H9 (cell line): ENCODE measurements at regions not wholly inside any gene's neighbourhood (a gene's known extent, or its start where the extent isn't known, plus 50 kb on each side); places are given as distances from the start of the nearest gene placed in this dataset.

Experiments used
- DNase-seq: peaks from one replicate; pipeline ENCODE4 v3.0.0-alpha.2; 2017
- H2AFZ ChIP-seq: one replicate; pipeline ENCODE4 v1.6.1; 2013; ENCODE audit warnings: mild to moderate bottlenecking, low read length, control low read depth, moderate library complexity
- H2AK5ac ChIP-seq: 2 replicates; pipeline ENCODE4 v1.6.1; 2013; ENCODE audit warnings: low read length, control low read depth, mixed read lengths; ENCODE audit not compliant: insufficient read length
- H2BK120ac ChIP-seq: one replicate; pipeline ENCODE4 v1.6.1; 2013; ENCODE audit warnings: low read depth, mild to moderate bottlenecking, low read length, control low read depth, inconsistent platforms; ENCODE audit not compliant: poor library complexity, severe bottlenecking
- H2BK12ac ChIP-seq: 2 replicates; pipeline ENCODE4 v1.6.1; 2013; ENCODE audit warnings: low read length, control low read depth, mixed read lengths, low read depth; ENCODE audit not compliant: insufficient read length
- H2BK15ac ChIP-seq: 2 replicates; pipeline ENCODE4 v1.6.1; 2013; ENCODE audit warnings: low read depth, low read length, control low read depth
- H2BK20ac ChIP-seq: one replicate; pipeline ENCODE4 v1.6.1; 2013; ENCODE audit warnings: low read depth, mild to moderate bottlenecking, low read length, control low read depth, inconsistent platforms; ENCODE audit not compliant: poor library complexity, severe bottlenecking
- H2BK5ac ChIP-seq: 2 replicates; pipeline ENCODE4 v1.6.1; 2013; ENCODE audit warnings: low read length, control low read depth, mixed read lengths; ENCODE audit not compliant: insufficient read length
- H3K14ac ChIP-seq: 2 replicates; pipeline ENCODE4 v1.6.1; 2013; ENCODE audit warnings: low read length, control low read depth; ENCODE audit not compliant: insufficient read depth
- H3K18ac ChIP-seq: 2 replicates; pipeline ENCODE4 v1.6.1; 2013; ENCODE audit warnings: low read depth, mild to moderate bottlenecking, mixed read lengths, low read length, control low read depth; ENCODE audit not compliant: insufficient read length
- H3K23ac ChIP-seq: 2 replicates; pipeline ENCODE4 v1.6.1; 2013; ENCODE audit warnings: low read length, control low read depth, mixed read lengths, low read depth; ENCODE audit not compliant: insufficient read length
- H3K23me2 ChIP-seq: 2 replicates; pipeline ENCODE4 v1.6.1; 2013; ENCODE audit warnings: low read depth, mild to moderate bottlenecking, mixed read lengths, low read length, control low read depth; ENCODE audit not compliant: insufficient read length, poor library complexity, severe bottlenecking
- H3K27ac ChIP-seq: 2 replicates; pipeline ENCODE4 v1.5.1; 2013; ENCODE audit warnings: low read length, control low read depth, mixed read lengths, low read depth; ENCODE audit not compliant: insufficient read length
- H3K27me3 ChIP-seq: 2 replicates; pipeline ENCODE4 v1.6.1; 2013; ENCODE audit warnings: low read length, control low read depth, inconsistent platforms; ENCODE audit not compliant: insufficient read depth
- H3K4ac ChIP-seq: 2 replicates; pipeline ENCODE4 v1.6.1; 2013; ENCODE audit warnings: low read depth, mild to moderate bottlenecking, control low read depth, inconsistent platforms, low read length, moderate library complexity
- H3K4me1 ChIP-seq: 2 replicates; pipeline ENCODE4 v1.6.1; 2013; ENCODE audit warnings: low read length, control low read depth, inconsistent platforms; ENCODE audit not compliant: insufficient read depth
- H3K4me2 ChIP-seq: 2 replicates; pipeline ENCODE4 v1.6.1; 2013; ENCODE audit warnings: low read length, control low read depth, mixed read lengths; ENCODE audit not compliant: insufficient read length, insufficient read depth
- H3K56ac ChIP-seq: 2 replicates; pipeline ENCODE4 v1.6.1; 2013; ENCODE audit warnings: low read depth, mild to moderate bottlenecking, mixed read lengths, low read length, control low read depth; ENCODE audit not compliant: insufficient read length
- H3K79me1 ChIP-seq: 2 replicates; pipeline ENCODE4 v1.6.1; 2013; ENCODE audit warnings: low read depth, mild to moderate bottlenecking, moderate library complexity, low read length, control low read depth, inconsistent platforms; ENCODE audit not compliant: insufficient read depth, poor library complexity, severe bottlenecking
- H3K79me2 ChIP-seq: 2 replicates; pipeline ENCODE4 v1.6.1; 2013; ENCODE audit warnings: low read length, control low read depth, inconsistent platforms; ENCODE audit not compliant: insufficient read depth
- H3K9ac ChIP-seq: 2 replicates; pipeline ENCODE4 v1.6.1; 2013; ENCODE audit warnings: low read length, control low read depth, mixed read lengths; ENCODE audit not compliant: insufficient read length; ENCODE audit errors: extremely low read depth
- H3K9me3 ChIP-seq: one replicate; pipeline ENCODE4 v1.6.1; 2013; ENCODE audit warnings: low read depth, low read length, inconsistent platforms; ENCODE audit not compliant: control insufficient read depth
- H3T11ph ChIP-seq: one replicate; pipeline ENCODE4 v1.6.1; 2013; ENCODE audit warnings: mild to moderate bottlenecking, low read length, control low read depth, inconsistent platforms
- H4K20me1 ChIP-seq: one replicate; pipeline ENCODE4 v1.6.1; 2013; ENCODE audit not compliant: control insufficient read depth, insufficient read length, insufficient read depth
- H4K5ac ChIP-seq: 2 replicates; pipeline ENCODE4 v1.6.1; 2013; ENCODE audit warnings: low read depth, mild to moderate bottlenecking, mixed read lengths, low read length, control low read depth; ENCODE audit not compliant: insufficient read length
- H4K8ac ChIP-seq: replicated peaks from 2 replicates; pipeline ENCODE4 v1.6.1; 2013; ENCODE audit warnings: low read length, control low read depth, mixed read lengths, low read depth; ENCODE audit not compliant: insufficient read length
- H4K91ac ChIP-seq: 2 replicates; pipeline ENCODE4 v1.6.1; 2013; ENCODE audit warnings: low read depth, mild to moderate bottlenecking, moderate library complexity, mixed read lengths, low read length, control low read depth; ENCODE audit not compliant: insufficient read length
- H3K27ac Mint-ChIP-seq, 3 experiments: 2 replicates in 2 of 3; 3 replicates in 1 of 3; pipeline ENCODE4 v1.8.0; 2020 to 2021; ENCODE audit warnings: mixed read lengths in 3 of 3, mild to moderate bottlenecking in 1 of 3, moderate library complexity in 1 of 3
- H3K27me3 Mint-ChIP-seq: 2 replicates; pipeline ENCODE4 v1.8.0; 2021; ENCODE audit warnings: low read depth, mild to moderate bottlenecking, moderate library complexity, mixed read lengths
- H3K36me3 Mint-ChIP-seq, 3 experiments: 2 replicates in 2 of 3; 3 replicates in 1 of 3; pipeline ENCODE4 v1.8.0; 2020 to 2021; ENCODE audit warnings: low read depth in 3 of 3, mixed read lengths in 3 of 3; ENCODE audit not compliant: insufficient read depth in 1 of 3
- H3K4me1 Mint-ChIP-seq, 2 experiments: 2 replicates each; pipeline ENCODE4 v1.8.0; 2020; ENCODE audit warnings: mixed read lengths in 2 of 2
- H3K4me3 Mint-ChIP-seq, 2 experiments: 2 replicates in 1 of 2; 3 replicates in 1 of 2; pipeline ENCODE4 v1.8.0; 2020 to 2021; ENCODE audit warnings: mild to moderate bottlenecking in 2 of 2, mixed read lengths in 2 of 2, moderate library complexity in 1 of 2
- H3K9me3 Mint-ChIP-seq, 2 experiments: 2 replicates in 1 of 2; 3 replicates in 1 of 2; pipeline ENCODE4 v1.8.0; 2020; ENCODE audit warnings: mild to moderate bottlenecking in 2 of 2, mixed read lengths in 2 of 2, moderate library complexity in 1 of 2
- TF ChIP-seq, protein P1 (sequence below): fragments of 200-600 bp; sonication (generic); conservative IDR thresholded peaks from 3 replicates; pipeline ENCODE4 v1.8.0; 2021; ENCODE audit warnings: antibody characterized with exemption, mild to moderate bottlenecking

DNA sequence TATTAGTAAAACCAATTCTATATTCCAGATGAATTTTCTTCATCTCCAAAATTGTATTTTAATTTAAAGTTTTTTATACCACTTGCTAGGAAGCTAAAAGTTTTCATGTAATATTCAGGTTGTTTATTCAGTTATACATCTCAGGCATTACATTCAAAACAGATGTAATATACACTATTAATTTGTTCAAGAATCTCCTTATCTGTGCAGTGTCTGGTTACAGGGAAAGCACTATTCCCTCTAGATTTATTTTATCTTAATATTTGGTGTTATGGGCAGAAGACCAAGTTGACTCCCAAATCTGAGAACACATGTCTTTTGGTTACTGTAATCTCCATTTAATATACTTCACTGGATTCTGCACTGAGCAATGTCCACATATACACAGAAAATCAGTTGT is 953.4 kb downstream of the ANKRD7 start:
- no peak overlapping the region for H2BK15ac ChIP-seq
- no peak overlapping the region for H3K56ac ChIP-seq
- H3K4me2 ChIP-seq, result no peak overlapping the region
- no peaks in the 10 kb centered on the region for H3K27me3 ChIP-seq
- no peak for DNase-seq
- H4K8ac ChIP-seq, result no peak overlapping the region
- no peak overlapping the region for H2BK5ac ChIP-seq
- no peak overlapping the region for H3K18ac ChIP-seq
- no peak overlapping the region for H3K23ac ChIP-seq
- no peak overlapping the region for H3K4ac ChIP-seq
- H4K91ac ChIP-seq, result no peak overlapping the region
- Mint-ChIP-seq H3K27me3 (no peaks in the 10 kb centered on the region), H3K27ac (peak overlapping the region in 1 of 3 experiments; percentile 27; a peak in 3 of 7 replicates), H3K4me3 (no peak overlapping the region), H3K9me3 (no peaks in the 10 kb centered on the region), H3K4me1 (peaks cover 28 to 31% of the 10 kb centered on the region in 2 experiments), H3K36me3 (no peaks in the 10 kb centered on the region)
- H2AK5ac ChIP-seq, result no peak overlapping the region
- no peak overlapping the region for H4K5ac ChIP-seq
- H2BK120ac ChIP-seq, result no peak overlapping the region
- H3K79me1 ChIP-seq, result no peaks in the 10 kb centered on the region
- H4K20me1 ChIP-seq, result no peaks in the 10 kb centered on the region
- no peaks in the 10 kb centered on the region for H3K23me2 ChIP-seq
- TF ChIP-seq, protein P1, sequence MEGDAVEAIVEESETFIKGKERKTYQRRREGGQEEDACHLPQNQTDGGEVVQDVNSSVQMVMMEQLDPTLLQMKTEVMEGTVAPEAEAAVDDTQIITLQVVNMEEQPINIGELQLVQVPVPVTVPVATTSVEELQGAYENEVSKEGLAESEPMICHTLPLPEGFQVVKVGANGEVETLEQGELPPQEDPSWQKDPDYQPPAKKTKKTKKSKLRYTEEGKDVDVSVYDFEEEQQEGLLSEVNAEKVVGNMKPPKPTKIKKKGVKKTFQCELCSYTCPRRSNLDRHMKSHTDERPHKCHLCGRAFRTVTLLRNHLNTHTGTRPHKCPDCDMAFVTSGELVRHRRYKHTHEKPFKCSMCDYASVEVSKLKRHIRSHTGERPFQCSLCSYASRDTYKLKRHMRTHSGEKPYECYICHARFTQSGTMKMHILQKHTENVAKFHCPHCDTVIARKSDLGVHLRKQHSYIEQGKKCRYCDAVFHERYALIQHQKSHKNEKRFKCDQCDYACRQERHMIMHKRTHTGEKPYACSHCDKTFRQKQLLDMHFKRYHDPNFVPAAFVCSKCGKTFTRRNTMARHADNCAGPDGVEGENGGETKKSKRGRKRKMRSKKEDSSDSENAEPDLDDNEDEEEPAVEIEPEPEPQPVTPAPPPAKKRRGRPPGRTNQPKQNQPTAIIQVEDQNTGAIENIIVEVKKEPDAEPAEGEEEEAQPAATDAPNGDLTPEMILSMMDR, result no peak
- no peak overlapping the region for H3T11ph ChIP-seq
- H3K4me1 ChIP-seq, result no peaks in the 10 kb centered on the region
- no peak overlapping the region for H2BK12ac ChIP-seq
- H3K79me2 ChIP-seq, result no peaks in the 10 kb centered on the region
- H3K27ac ChIP-seq, result no peak overlapping the region
- H3K9me3 ChIP-seq, result no peaks in the 10 kb centered on the region
- H3K9ac ChIP-seq, result no peak overlapping the region
- no peak overlapping the region for H2AFZ ChIP-seq
- H3K14ac ChIP-seq, result no peak overlapping the region
- no peak overlapping the region for H2BK20ac ChIP-seq
